Gastrocnemius medialis (tissue), 4 donors: ENCODE measurements at regions not wholly inside any gene's neighbourhood (a gene's known extent, or its start where the extent isn't known, plus 50 kb on each side); places are given as distances from the start of the nearest gene placed in this dataset.

Experiments
- ATAC-seq, 2 donors: fragments of 150-250 bp; one replicate each; pipeline ENCODE4 v1.9.1; 2016
- DNase-seq, 2 donors: peaks; one replicate each; pipeline ENCODE4 v3.0.0-alpha.2; 2019
- H3K27ac ChIP-seq, 4 donors: fragments of 200-600 bp; sonication (generic); 1 replicate in 1 of 4; 2 replicates in 3 of 4; pipeline ENCODE4 v1.5.1; 2016 to 2018; ENCODE audit warnings: mild to moderate bottlenecking in 2 of 4, moderate library complexity in 1 of 4
- H3K27me3 ChIP-seq, 3 donors: fragments of 200-600 bp; sonication (generic) in 2 of 3; 1 replicate in 1 of 3; 2 replicates in 2 of 3; pipeline versions ENCODE4 v1.5.1 to v1.6.0; 2016 to 2019; ENCODE audit warnings: mild to moderate bottlenecking in 1 of 3, moderate library complexity in 1 of 3
- H3K36me3 ChIP-seq, 2 donors: fragments of 200-600 bp; sonication (generic) in 1 of 2; one replicate each; pipeline ENCODE4 v1.5.1; 2017 to 2018
- H3K4me1 ChIP-seq, 2 donors: fragments of 200-600 bp; sonication (generic) in 1 of 2; one replicate each; pipeline ENCODE4 v1.5.1; 2016 to 2017; ENCODE audit warnings: mild to moderate bottlenecking in 2 of 2
- H3K4me3 ChIP-seq, 4 donors: fragments of 200-600 bp; sonication (generic) in 3 of 4; 1 replicate in 1 of 4; 2 replicates in 3 of 4; pipeline ENCODE4 v1.5.1; 2016 to 2019; ENCODE audit warnings: mild to moderate bottlenecking in 2 of 4
- H3K9me3 ChIP-seq, 3 donors: fragments of 200-600 bp; sonication (generic) in 2 of 3; 1 replicate in 1 of 3; 2 replicates in 2 of 3; pipeline ENCODE4 v1.5.1; 2016 to 2019
- CTCF ChIP-seq, 5 experiments: fragments of 450-650 bp in 3 of 5; fragments of 200-600 bp in 2 of 5; sonication (generic) in 2 of 5; IDR thresholded peaks in 4 of 5; conservative IDR thresholded peaks in 1 of 5; 1 replicate in 4 of 5; 2 replicates in 1 of 5; pipeline ENCODE4 v1.5.1; 2016 to 2019; ENCODE audit warnings: antibody characterized with exemption in 5 of 5, mild to moderate bottlenecking in 3 of 5, moderate library complexity in 3 of 5
- POLR2A ChIP-seq, 2 donors: fragments of 450-650 bp; IDR thresholded peaks; one replicate each; pipeline ENCODE4 v1.6.1; 2017; ENCODE audit warnings: antibody characterized with exemption in 2 of 2, mild to moderate bottlenecking in 2 of 2, moderate library complexity in 2 of 2
- in situ Hi-C, 4 donors: fragments of 200-750 bp; cut with MboI; loops; one replicate each; pipeline versions ENCODE4 v1.15.0 to v1.8.0; 2017; ENCODE audit warnings: low sequenced_read_pairs in 4 of 4
- intact Hi-C: fragments of 100-400 bp; cut with DNase I; formaldehyde crosslinking; loops from one replicate; pipeline ENCODE4 v1.15.1; 2023; ENCODE audit warnings: low total_unique reads

- no peaks in the 10 kb centered on the region for H3K36me3 ChIP-seq
- in situ Hi-C loops (no loop called here), intact Hi-C loops (no loop called here)
- TF ChIP-seq POLR2A (IDR thresholded peaks at IDR 0.05): no peak
- TF ChIP-seq CTCF (IDR thresholded peaks at IDR 0.05 in 4 of 5, conservative IDR thresholded peaks at IDR 0.05 in 1 of 5): no peak
- no peak for ATAC-seq
- H3K27me3 ChIP-seq: no peaks in the 10 kb centered on the region
- H3K4me1 ChIP-seq: no peaks in the 10 kb centered on the region
- no peak for DNase-seq
- H3K4me3 ChIP-seq: no peak overlapping the region
- no peak overlapping the region for H3K27ac ChIP-seq
- no peaks in the 10 kb centered on the region for H3K9me3 ChIP-seq
Observed at GRCh38 chr13:47472516-47472915, 528.6 kb downstream of the SUCLA2 start.

- TF ChIP-seq CTCF (IDR thresholded peaks at IDR 0.05 in 4 of 5, conservative IDR thresholded peaks at IDR 0.05 in 1 of 5) (no peak), POLR2A (IDR thresholded peaks at IDR 0.05) (no peak)
- in situ Hi-C loops (no loop called here), intact Hi-C loops (no loop called here)
- no peaks in the 10 kb centered on the region for H3K9me3 ChIP-seq
- no peaks in the 10 kb centered on the region for H3K36me3 ChIP-seq
- H3K27ac ChIP-seq: no peak overlapping the region
- H3K4me1 ChIP-seq: no peaks in the 10 kb centered on the region
- ATAC-seq (no peak), DNase-seq (no peak)
- no peaks in the 10 kb centered on the region for H3K27me3 ChIP-seq
- H3K4me3 ChIP-seq: no peak overlapping the region
Observed at GRCh38 chr13:47463726-47464125, 537.3 kb downstream of the SUCLA2 start.

- no peaks in the 10 kb centered on the region for H3K4me1 ChIP-seq
- in situ Hi-C loops: no loop called here
- DNase-seq: no peak
- intact Hi-C loops: no loop called here
- H3K4me3 ChIP-seq: no peak overlapping the region
- no peak overlapping the region for H3K27ac ChIP-seq
- no peaks in the 10 kb centered on the region for H3K9me3 ChIP-seq
- no peak for TF ChIP-seq POLR2A (IDR thresholded peaks at IDR 0.05)
- no peak for ATAC-seq
- no peaks in the 10 kb centered on the region for H3K27me3 ChIP-seq
- no peaks in the 10 kb centered on the region for H3K36me3 ChIP-seq
Observed at GRCh38 chr13:47463002-47463401, 538.1 kb downstream of the SUCLA2 start.

GRCh38 chr13:47461816-47462215 lies 539.3 kb downstream of the SUCLA2 start:
- TF ChIP-seq POLR2A (IDR thresholded peaks at IDR 0.05) (no peak), CTCF (IDR thresholded peaks at IDR 0.05 in 4 of 5, conservative IDR thresholded peaks at IDR 0.05 in 1 of 5) (no peak)
- H3K4me3 ChIP-seq: no peak overlapping the region
- no peak for DNase-seq

GRCh38 chr13:47459512-47459911 lies 541.6 kb downstream of the SUCLA2 start:
- H3K27me3 ChIP-seq: no peaks in the 10 kb centered on the region
- H3K36me3 ChIP-seq: no peaks in the 10 kb centered on the region
- intact Hi-C loops (no loop called here), in situ Hi-C loops (no loop called here)
- DNase-seq: no peak
- no peaks in the 10 kb centered on the region for H3K9me3 ChIP-seq
- H3K4me3 ChIP-seq: no peak overlapping the region
- TF ChIP-seq CTCF (IDR thresholded peaks at IDR 0.05 in 4 of 5, conservative IDR thresholded peaks at IDR 0.05 in 1 of 5): no peak
- TF ChIP-seq POLR2A (IDR thresholded peaks at IDR 0.05): no peak
- no peak for ATAC-seq
- H3K4me1 ChIP-seq: no peaks in the 10 kb centered on the region
- no peak overlapping the region for H3K27ac ChIP-seq

More at GRCh38 chr13:47461816-47462215, 539.3 kb downstream of the SUCLA2 start:
- intact Hi-C loops (loop anchor here (1.0 kb wide), 1 partner anchor 12 kb away; no protein-coding TSS in a partner anchor), in situ Hi-C loops (no loop called here)
- ATAC-seq: no peak
- no peak overlapping the region for H3K27ac ChIP-seq
- H3K9me3 ChIP-seq: no peaks in the 10 kb centered on the region
- H3K27me3 ChIP-seq: no peaks in the 10 kb centered on the region
- no peaks in the 10 kb centered on the region for H3K4me1 ChIP-seq
- no peaks in the 10 kb centered on the region for H3K36me3 ChIP-seq
